ENCODE measurements at regions not wholly inside any gene's neighbourhood (a gene's known extent, or its start where the extent isn't known, plus 50 kb on each side); places are given as distances from the start of the nearest gene placed in this dataset.
"Not testable (repeated sequence)": the region's sequence is repeated elsewhere in the genome, so short reads cannot be mapped to it uniquely, and the experiment has no call there.

DNA sequence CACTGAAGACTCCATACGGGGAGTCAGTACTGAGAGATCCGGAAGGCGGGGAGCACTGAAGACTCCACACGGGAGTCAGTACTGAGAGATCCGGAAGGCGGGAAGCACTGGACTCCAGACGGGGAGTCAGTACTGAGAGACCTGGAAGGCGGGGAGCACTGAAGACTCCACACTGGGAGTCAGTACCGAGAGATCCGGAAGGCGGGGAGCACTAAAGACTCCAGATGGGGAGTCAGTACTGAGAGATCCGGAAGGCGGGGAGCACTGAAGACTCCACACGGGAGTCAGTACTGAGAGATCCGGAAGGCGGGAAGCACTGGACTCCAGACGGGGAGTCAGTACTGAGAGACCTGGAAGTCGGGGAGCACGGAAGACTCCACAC, 77.2 kb downstream of the DLL1 start:
- DNase-seq (ENCODE audit: low spot score), result not testable (repeated sequence)

- DNase-seq (ENCODE audit: low spot score), result no peak
These were observed 77.8 kb downstream of the DLL1 start for GRCh38 chr6:170212956-170213636.

DNA sequence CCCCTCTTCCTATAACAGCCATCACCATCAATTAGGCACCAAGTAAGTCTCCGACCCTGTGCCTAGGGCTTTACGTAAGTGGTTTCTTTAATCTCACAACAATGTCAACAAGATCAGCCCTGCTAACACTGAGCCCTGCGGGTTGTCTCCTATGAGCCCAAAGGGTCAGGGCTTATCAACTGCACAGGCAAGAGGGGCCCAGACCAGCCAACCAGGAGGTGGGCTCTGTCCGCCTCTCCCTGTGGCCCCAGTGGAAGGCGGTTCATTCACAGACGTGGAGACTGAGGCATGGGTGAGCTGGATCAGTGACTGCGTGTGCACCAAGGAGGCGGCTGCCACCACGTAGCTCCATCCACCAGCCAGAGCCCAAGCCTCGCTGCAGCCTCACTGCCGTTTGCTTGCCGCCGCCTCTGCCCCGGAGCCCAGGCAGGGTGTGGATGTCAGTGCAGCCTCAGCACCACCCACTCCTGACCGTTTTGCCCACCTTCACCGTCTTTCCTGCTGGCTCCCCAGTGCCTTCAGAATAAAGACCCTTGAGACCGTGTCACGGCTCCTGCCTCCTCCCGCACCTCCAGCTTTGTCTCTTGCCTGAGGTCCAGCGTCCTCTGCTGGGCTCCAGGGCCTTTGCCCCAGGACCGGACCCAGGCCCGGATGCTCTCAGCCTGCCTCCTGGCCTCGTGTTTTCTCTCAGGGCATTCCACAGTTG, 78.7 kb downstream of the DLL1 start:
- DNase-seq (ENCODE audit: low spot score), result no peak

DNA sequence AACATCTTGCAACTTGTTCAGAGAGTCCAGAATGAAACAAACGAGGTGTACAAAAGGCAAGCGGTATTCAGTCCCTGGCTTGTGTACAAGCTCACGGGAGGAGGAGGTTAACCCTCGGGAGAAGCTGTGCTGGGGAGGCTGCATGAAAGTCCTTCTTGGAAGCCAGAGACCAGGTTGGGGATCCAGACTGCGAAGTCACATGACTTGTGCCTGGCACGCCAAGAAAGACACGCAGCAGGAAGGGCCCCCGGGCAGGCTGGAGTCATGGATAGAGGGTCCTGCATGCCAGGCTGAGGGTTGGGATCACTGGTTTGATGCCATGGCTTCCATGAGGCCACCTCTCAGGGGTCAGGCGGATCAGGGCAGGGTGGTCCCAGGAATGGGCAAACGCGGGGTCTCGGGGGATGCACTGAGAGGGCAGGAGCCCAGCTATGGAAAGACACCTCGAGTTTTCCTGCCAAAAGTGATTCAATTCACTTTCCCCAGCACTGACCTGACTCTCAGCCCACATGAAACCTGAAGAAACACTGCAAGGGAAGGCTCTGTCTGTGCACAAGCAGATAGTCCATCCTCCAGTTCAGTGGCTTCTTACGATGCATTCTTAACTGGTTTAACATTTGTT, 79.4 kb downstream of the DLL1 start:
- DNase-seq (ENCODE audit: low spot score), result no peak

GRCh38 chr6:170210651-170211403, 80.1 kb downstream of the DLL1 start:
- DNase-seq (ENCODE audit: low spot score), result no peak

- no peak for DNase-seq (ENCODE audit: low spot score)
These were observed 80.9 kb downstream of the DLL1 start for GRCh38 chr6:170210026-170210390.

DNA sequence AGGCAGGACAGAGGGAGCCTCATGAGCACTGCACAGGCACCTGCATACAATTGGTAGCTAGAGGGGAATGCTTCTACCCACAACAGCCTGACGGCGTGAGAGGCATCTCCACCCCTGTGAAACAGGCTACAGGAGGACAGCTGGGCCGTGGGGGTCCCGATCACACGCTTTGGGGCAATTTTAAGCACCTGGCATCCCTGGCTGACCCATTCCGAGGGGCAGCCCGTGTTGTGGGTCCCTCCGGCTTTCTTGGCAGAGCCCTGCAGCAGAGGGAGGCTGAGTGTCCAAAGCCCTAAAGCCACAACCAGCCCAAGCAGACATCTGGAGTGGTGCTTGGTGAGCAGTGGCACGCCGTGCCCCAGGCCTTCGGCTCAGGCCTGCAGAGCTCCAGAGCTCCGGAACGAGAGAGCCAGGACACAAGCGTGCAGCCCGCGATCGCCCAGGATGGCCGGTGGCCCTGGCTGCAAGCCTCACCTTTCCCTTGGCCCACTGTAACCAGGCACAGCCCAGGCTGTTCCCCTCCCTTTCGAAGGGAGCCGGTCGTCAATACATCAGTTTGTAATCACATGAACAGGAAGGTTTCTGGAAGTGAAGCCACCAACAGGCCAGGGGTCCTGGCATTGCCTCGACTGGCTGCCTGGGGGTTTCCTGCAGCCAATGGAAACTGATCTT, 81.4 kb downstream of the DLL1 start:
- no peak for DNase-seq (ENCODE audit: low spot score)

DNA sequence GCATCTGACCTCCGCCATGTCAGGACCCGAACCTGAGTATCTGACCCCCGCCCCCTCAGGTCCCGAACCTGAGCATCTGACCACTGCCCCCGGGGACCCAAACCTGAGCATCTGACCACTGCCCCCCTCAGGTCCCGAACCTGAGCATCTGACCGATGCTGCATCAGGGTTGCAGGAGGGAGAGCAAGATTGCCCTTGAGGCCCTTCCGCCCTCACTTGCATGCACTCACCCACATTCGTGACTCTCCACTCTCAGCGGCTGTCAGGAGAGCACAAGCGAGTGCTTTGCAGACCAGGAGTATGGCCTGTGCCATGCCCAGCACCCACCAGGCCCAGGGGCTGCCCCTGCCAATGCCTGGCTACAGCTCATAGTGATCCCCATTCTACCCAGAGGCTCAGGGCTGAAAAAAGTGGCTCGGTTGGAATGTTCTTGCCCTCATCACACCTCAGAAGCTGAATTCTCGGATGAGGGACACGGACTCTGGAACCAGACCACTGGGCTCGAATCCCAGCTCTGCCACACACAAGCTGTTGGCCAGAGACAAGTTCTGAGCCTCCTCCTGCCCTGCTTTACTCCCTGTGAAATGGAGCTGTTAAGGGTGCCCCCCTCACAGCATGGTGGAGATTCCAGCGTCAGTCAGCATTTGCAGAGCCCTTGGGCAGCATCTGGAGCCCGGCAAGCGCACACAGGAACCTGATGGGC, 82.1 kb downstream of the DLL1 start:
- DNase-seq (ENCODE audit: low spot score), result no peak

GRCh38 chr6:170208182-170208601, 82.7 kb downstream of the DLL1 start:
- no peak for DNase-seq (ENCODE audit: low spot score)

DNA sequence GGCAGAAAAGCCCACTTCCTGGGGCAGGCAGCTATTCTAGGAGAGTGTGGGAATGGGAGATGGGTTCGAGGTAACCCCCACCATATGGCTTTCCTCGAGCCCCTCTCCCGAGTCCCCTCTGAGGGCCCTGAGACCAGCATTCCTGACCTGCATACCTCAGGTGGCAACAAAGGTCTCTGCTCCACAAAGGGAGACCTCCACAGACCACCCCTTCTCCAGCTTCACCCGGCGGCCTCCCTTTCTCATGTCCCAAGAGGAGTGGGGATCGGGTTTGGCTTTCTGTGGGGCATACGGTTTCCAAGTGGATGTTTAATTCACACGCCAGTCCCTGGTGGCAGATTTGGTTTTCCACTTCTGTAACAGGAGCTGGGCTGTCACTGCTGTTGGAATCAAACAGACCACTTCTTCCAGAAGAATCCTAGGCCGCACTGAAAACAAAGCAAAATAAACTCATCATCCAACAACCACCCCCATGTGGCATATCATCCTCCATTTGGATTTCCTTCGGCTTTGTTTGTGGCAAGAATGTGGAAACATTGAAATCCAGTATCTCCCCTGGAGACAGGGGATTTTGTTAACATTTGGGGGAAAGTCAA, 83.2 kb downstream of the DLL1 start:
- DNase-seq (ENCODE audit: low spot score), result no peak

GRCh38 chr6:170206851-170207431, 83.9 kb downstream of the DLL1 start:
- DNase-seq (ENCODE audit: low spot score), result no peak

DNA sequence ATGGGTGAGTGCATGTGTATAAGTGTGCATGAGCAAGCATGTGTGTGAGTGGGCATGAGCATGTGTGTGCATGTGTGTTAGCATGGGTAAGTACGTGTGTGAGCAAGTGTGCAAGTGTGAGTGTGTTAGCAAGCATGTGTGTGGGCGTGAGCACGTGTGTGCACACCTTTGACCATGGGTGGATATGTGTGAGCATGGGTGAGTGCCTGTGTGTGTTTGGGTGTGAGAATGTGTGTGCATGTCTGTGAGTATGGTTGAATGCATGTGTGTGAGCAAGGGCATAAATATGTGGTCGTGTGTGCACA, 84.6 kb downstream of the DLL1 start:
- DNase-seq (ENCODE audit: low spot score), result no peak

DNA sequence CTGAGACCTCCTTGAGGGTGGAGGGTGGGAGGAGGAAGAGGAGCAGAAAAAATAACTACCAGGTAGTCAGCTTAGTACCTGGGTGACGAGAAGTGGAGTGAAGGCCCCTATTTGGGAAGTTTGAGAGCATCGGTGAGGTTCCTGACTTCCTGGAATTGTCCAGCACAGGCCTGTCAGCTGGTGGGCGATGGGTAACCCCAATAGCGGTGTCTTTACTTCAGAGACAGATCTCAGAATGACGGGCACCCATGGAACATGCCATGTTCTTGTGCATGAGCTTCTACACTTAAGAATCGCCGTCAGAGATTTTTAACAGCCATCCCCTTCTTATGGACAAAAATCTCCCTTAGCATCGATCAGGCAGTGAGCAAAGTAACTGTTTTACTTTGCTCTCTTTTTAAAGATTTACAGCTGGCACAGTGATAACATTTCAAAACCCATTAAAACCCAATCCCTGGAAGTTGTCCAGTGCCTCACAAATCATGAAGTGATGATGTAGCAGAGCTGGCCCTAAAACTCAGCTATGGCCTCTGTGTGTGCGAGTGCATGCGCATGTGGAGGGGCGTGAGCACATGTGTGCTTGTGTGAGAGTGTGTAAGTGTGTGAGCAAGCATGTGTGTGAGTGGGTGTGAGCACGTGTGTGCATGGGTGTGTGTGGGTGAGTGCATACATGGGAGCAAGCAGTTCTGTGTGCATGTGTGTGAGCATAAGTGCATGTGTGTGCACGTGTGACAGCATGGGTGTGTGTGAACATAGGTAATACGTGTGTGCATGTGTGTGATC, 85.2 kb downstream of the DLL1 start:
- DNase-seq (ENCODE audit: low spot score), result no peak

- no peak for DNase-seq (ENCODE audit: low spot score)
These were observed 85.8 kb downstream of the DLL1 start for GRCh38 chr6:170205126-170205525.

DNA sequence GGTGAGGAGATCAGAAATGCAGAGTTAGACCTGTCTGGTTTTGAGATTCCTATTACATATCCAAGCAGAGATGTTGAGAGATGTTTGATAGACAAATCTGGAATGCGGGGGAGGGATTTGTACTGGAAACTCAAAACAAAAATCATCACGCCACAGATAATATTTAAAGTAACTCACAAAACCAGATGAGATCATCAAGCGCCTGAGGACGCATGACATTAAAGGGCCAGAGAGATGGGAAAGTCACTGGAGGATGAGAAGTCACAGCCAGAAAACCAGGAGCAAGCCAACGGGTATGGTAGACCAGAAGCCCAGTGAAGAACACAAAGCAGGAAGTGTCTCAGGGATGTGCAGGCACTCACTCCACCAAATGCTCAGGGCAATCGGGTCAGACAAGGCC, 87.7 kb downstream of the DLL1 start:
- no peak for DNase-seq (ENCODE audit: low spot score)

GRCh38 chr6:170202416-170203135, 88.3 kb downstream of the DLL1 start:
- no peak for DNase-seq (ENCODE audit: low spot score)

DNA sequence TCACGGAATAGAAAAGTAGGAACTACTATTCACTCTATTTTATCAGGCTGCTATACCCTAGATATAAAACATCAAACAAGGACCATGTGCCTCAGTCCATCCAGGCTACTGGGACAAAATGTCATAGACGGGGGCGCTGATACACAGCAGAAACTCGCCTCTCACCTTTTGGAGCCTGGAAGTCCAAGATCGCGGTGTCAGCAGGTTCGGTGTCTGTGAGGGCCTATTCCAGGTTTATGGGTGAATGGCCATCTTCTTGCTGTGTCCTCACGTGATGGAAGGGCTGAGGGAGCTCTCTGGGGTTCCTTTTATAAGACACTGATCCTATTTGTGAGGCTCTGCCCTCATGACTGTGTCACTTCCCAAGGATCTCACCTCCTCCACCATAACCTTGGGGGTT, 89.5 kb downstream of the DLL1 start:
- no peak for DNase-seq (ENCODE audit: low spot score)

DNA sequence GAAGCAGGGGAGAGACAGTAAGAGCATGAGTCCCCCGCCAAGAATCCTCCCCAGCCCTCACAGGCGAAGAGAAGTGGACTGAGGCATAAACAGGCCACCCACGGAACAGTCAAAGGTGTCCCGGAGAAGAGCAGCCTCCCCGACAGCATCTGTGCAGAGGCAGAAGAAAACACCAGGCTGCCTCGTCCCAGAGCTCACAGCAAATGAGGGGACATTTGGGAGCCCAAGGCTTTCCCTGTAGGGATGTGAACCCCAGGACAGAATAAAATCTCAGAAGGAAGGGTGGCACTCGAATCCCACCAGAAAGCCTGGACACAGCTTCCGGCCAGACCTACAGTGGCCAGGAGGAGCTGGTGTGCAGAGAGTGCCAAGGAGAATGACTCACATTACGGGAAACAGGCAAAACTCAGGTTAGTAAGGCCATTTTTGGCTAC, 90.4 kb downstream of the DLL1 start:
- no peak for DNase-seq (ENCODE audit: low spot score)

GRCh38 chr6:170199716-170200115, 91.2 kb downstream of the DLL1 start:
- DNase-seq (ENCODE audit: low spot score), result no peak

Data from hematopoietic multipotent progenitor cell treated with erythropoietin and hydrocortisone succinate and interleukin-3 and kit ligand, for 17 days (in vitro differentiated cells).